ENCODE measurements at regions not wholly inside any gene's neighbourhood (a gene's known extent, or its start where the extent isn't known, plus 50 kb on each side); places are given as distances from the start of the nearest gene placed in this dataset.
"Not testable (repeated sequence)": the region's sequence is repeated elsewhere in the genome, so short reads cannot be mapped to it uniquely, and the experiment has no call there.

- no peak for DNase-seq
Measured at GRCh38 chr4:149202117-149202516, 613.5 kb downstream of the IQCM start.

GRCh38 chr4:149199594-149199993 lies 616.0 kb downstream of the IQCM start:
- DNase-seq = no peak

DNA sequence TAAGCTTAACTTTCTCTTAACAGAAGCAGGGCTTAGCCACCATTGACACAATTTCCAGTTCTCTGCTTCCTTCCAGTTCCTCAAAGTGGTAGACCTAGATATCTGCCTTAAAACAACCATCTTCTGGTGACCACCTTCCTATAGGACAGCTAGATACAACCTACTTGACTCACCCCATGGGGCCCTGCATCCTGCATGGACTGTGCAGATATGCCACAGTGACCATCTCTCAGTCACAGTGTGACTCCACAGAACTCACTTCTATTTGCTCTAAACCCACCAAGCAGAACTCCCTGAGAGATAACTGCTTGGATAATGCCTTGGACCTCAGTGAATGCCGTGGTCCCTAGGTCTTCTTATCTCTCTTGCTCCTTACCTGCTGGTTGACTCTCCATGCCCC lies 621.6 kb downstream of the IQCM start:
- DNase-seq = no peak

DNA sequence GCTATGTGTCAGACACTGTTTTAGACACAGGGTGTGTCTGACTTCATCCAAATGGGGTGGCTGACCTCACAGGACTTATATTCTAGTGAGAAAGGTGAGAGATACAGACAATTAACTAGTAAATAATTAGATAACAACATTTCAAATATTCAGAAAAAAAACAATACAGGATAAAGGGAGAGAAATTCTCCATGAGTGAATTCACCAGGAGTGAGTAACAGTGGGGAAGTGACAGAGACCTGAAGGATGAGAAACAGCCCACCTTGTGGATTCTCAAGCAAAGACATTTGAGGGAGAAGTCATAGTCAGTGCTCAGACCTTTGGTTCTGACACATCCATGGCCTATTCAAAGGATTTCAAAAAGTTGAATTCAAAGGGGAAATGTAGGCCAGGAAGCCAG lies 627.9 kb downstream of the IQCM start:
- DNase-seq = no peak

DNA sequence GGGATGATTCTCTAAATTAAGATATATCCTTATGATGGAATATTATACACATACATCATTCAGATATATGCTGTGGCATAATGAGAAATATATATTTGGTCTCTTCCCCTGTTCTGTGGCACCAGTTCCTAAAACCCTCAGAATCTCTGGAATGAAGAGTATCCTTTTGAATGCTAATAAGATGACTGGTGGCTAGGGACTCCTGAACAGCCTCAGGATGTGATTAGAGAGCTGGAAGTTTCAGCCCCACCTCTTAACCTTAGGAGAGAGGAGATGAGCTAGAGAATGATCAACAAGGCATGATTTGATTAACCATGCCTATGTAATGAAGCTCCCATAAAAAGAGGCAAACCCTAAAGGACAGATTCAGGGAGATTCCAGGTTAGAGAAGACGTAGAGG lies 632.0 kb downstream of the IQCM start:
- no peak for DNase-seq

GRCh38 chr4:149181459-149181858 lies 634.2 kb downstream of the IQCM start:
- DNase-seq = not testable (repeated sequence)

DNA sequence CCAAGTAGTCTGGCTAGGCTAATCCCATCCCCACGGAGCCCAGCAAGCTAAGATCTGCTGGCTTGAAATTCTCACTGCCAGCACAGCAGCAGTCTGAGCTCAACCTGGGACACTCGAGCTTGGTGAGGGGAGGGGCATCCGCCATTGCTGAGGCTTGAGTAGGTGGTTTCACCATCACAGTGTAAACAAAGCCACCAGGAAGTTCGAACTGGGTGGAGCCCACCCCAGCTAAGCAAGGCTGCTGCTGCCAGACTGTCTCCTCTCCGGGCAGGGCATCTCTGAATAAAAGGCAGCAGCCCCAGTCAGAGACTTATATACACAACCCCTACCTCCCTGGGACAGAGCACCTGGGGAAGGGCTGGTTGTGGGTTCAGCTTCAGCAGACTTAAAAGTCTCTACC lies 639.6 kb downstream of the IQCM start:
- DNase-seq = no peak

DNA sequence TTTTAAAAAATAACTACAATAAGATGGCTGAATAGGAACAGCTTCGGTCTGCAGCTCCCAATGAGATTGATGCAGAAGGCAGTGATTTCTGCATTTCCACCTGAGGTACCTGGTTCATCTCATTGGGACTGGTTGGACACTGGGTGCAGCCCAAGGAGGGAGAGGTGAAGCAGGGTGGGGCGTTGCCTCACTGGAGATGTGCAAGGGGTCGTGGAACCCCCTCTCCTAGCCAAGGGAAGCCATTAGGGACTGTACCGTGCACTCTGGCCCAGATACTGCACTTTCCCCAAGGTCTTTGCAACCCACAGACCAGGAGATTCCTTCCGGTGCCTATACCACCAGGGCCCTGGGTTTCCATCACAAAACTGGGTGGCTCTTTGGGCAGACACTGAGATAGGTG lies 640.1 kb downstream of the IQCM start:
- no peak for DNase-seq

GRCh38 chr4:149173241-149174013 lies 642.2 kb downstream of the IQCM start:
- no peak for DNase-seq

DNA sequence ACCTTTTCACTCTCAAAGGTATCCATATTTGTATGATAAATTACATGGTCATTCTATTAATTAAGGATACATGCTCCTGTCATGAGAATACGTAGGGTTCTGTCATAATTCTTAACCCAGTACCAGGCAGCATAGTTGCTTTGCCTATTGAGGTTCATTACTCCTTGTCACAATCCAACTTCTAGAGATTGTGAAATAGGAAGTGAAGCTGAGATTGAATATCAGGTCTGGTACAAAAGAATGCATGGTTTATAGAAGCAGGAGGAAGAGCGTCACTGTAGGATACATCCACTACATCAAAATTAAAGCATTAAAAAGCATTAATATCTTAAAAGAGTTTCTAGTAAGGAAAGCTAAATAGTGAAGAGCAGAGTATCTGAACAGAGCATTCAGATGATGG lies 647.0 kb downstream of the IQCM start:
- no peak for DNase-seq

DNA sequence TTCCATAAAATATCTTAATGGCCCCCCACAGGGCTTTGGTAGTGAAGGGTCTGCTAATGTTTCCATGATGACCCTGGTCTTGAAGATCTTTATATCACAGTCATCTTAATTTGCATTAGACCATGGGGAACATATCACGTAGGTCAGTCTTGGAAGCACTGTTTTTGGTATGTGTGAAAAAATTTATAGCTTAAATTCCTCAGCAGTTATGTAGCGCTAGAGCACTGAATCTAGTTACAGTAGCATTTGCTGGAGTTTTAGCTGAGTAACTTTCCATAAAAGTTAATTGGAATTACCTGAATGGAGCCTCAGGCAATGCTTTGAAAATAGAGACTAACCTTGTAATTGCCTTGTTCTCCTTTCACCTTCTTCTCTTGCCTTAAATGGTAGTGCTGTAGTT lies 648.8 kb downstream of the IQCM start:
- DNase-seq = no peak

DNA sequence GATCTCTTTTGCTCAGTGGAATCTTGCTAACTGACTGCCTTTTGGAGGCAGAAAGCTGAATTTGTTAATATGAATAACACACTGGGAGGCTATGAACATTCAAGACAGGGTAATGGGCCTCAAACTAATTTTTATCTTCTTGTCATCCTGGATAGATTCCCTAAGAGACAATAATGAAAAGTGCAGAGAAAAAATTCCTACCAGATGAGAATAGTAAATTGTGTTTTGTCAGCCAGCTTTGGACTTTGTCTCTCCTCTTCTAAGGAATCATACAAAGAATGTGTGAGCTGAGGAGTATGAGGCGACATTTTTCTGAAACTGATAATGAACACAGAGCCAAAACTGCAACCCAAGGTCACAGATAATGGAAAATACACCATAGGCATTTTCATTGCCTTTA lies 649.3 kb downstream of the IQCM start:
- DNase-seq = no peak

DNA sequence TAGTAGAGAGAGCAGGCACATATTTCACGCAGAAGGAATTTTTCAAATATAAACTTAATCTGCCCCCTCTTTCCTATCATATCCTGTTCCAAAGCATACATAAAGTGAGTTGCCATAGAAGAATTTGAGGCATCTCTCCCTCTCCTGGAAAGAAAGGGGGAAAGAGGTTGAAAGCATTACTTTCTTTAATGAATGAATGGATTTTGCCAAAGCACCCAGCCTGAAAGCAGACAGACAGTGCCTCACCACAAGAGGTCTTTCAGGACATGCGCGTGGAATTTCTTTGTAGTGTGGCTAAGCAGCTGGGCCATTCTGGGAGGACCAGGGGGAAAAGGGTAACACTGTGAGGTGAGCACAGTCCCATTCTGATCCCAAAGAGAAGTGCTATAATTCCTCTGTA lies 651.4 kb downstream of the IQCM start:
- no peak for DNase-seq

DNA sequence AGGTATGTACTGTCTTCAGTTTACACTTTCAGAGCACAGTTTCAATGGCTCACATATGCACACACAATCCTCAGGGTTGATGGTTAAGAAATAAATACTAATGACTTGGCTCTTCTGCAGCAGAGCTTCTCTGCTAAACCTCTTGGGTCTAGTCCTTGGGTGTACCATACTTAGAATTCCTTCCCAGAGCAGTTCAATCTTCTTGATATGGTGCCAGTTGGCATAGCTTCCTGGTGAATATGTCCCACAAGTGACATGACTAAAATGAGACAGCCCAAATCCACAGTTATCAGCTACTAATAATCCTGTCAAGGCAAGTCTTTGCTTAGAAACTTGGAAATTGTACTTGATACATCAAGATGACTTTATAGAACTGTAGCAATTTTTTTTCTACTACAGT lies 654.4 kb downstream of the IQCM start:
- no peak for DNase-seq

DNA sequence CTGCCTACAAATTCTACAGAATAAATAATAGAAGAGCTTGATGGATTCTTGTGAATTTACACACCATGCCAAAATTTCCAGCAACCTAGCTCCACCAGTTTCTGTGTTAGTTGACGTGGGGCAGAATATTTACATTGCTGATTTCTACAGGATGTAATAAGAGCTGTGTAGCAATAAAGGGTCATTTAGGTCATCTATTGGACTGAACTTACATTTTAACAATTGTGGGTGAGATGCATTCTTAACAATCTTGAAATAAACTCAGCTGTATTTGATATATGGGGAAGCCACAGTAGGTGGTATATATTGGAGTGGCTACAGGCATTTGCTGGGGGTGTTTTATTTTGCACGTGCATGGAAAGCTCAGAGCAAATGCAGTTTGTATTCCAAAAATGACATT lies 655.3 kb downstream of the IQCM start:
- DNase-seq = no peak

DNA sequence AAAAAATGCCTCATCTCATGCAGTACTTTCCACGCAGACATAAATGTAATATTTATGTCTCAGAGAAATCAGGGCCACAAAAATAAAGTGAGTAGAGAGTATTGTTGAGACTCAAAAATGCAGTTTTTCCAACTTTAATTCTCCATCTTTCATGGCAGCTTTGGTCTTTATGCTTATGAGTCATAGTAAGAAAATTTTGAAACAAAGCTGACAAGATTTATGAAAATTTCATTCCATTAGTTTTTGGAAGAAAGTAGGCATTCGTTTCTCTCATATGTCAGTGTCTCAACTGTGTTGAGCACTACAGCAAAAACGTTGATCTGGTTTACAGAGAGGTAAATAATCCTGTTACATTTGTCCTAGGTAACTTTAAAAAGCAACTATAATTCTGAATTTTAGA lies 656.8 kb downstream of the IQCM start:
- DNase-seq = no peak

DNA sequence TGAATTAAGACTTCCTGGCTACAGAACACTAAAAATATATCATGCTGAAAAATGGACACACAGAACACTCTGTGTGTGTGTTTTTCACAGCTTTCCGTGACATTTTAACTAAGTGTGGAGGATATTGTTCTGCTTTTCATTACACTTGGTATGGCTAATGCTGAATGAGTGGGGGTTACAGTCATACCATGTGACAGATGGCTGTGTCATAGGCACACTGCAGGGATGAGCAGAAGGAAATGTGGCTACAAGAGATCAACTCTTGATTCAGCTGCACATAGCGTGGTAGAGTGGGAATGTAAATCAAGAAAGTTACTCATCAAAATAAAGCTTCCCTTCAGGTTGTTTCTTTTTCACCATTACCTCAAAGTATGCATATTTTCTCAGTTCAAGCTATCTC lies 669.8 kb downstream of the IQCM start:
- DNase-seq = no peak

DNA sequence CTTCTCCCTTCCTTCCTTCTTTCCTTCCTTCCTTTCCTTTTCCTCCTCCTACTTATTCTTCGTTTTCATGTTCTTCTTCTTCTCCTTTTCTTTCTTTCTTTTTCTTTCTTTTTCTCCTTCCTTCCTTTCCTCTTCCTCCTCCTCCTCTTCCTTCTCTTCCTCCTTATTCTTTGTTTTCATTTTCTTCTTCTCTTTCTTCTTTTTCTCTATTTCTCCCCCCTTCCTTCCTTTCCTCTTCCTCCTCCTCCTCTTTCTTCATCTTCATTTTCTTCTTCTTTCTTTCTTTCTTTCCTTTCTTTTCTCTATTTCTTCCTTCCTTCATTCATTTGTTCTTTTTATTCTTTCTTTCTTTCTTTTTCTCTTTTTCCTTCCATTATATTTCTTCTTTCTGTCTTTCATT lies 671.6 kb downstream of the IQCM start:
- DNase-seq = no peak

DNA sequence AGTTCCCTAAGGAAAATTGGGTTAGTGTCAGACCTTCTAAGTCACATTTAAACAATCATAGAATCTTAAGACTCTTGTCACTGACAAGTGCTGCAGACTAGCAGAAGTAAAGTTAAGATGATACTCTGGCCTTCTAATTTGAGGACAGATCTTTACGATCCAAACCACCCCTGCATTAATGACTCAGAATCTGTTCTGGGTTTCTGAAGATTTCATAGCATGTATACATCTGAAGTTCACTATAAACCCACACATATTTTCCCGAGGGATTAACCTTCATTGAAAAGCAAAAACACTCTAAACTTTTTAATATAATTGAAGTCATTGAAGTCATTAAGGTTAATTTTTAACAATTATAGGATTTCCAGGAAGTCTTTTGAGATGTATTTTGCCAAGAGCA lies 674.3 kb downstream of the IQCM start:
- no peak for DNase-seq

- no peak for DNase-seq
Measured at GRCh38 chr4:149140841-149141240, 674.8 kb downstream of the IQCM start.

- no peak for DNase-seq
Measured at GRCh38 chr4:149136951-149137620, 678.6 kb downstream of the IQCM start.

GRCh38 chr4:149135062-149135461 lies 680.6 kb downstream of the IQCM start:
- no peak for DNase-seq

- no peak for DNase-seq
Measured at GRCh38 chr4:149121023-149121404, 678.8 kb upstream of the NR3C2 start.

GRCh38 chr4:149120331-149121022 lies 678.3 kb upstream of the NR3C2 start:
- DNase-seq = no peak
